ENCODE measurements at regions not wholly inside any gene's neighbourhood (a gene's known extent, or its start where the extent isn't known, plus 50 kb on each side); places are given as distances from the start of the nearest gene placed in this dataset.
"Not testable (repeated sequence)": the region's sequence is repeated elsewhere in the genome, so short reads cannot be mapped to it uniquely, and the experiment has no call there.

DNA sequence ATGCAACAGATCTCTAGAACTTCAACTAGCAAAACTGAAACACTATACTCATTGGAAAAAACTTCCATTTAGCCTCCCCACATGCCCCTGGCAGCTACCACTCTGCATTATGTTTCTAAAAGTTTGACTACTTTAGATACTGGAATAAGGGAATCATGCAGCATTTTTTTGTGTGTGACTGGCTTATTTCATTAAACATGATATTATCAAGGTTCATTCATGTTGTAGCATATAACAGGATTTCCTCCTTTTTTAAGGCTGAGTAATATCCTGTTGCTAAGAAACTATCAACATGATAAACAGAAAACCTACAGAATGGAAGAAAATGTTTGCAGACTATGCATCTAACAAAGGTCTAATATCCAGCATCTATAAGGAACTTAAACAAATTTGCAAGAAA is 597.9 kb downstream of the DMRTA1 start:
- ChIA-PET CTCF (no interaction called here), POLR2A (ENCODE audit: unreplicated experiment) (no interaction called here)
- Histone ChIP-seq H3K9me3 (ENCODE audit: control insufficient read depth, insufficient read depth, low read length) (no peaks in the 10 kb centered on the region), H2AK9ac (replicated peaks; ENCODE audit: low read depth, low read length, poor library complexity) (no peak overlapping the region), H3K14ac (replicated peaks; ENCODE audit: low read depth, low read length) (no peak overlapping the region), H3K23ac (ENCODE audit: low read depth, low read length) (no peak overlapping the region), H4K20me1 (ENCODE audit: insufficient read depth, low read length) (no peaks in the 10 kb centered on the region), H4K8ac (ENCODE audit: low read depth in 2 of 2, low read length in 2 of 2) (no peak overlapping the region), H3K18ac (ENCODE audit: low read depth, low read length) (no peak overlapping the region), H2BK120ac (ENCODE audit: low read depth, low read length) (no peak overlapping the region), H2BK5ac (ENCODE audit: low read depth, low read length, poor library complexity, severe bottlenecking) (no peak overlapping the region), H3K79me1 (ENCODE audit: low read depth in 1 of 2, low read length in 2 of 2) (no peaks in the 10 kb centered on the region), H3K9ac (ENCODE audit: low read depth, low read length) (no peak overlapping the region), H2BK15ac (ENCODE audit: low read depth, low read length) (no peak overlapping the region), H3K56ac (ENCODE audit: extremely low read depth, insufficient read depth, low read length) (no peak overlapping the region), H3K36me3 (ENCODE audit: control insufficient read depth, insufficient read depth, low read length) (no peaks in the 10 kb centered on the region), H3K4me2 (ENCODE audit: low read depth, low read length) (no peak overlapping the region), H2AK5ac (ENCODE audit: low read depth, low read length) (no peak overlapping the region), H3K4me3 (ENCODE audit: insufficient read depth, low read depth, low read length) (no peak overlapping the region), H3K27me3 (ENCODE audit: control insufficient read depth, insufficient read depth, low read length) (no peaks in the 10 kb centered on the region), H3K4me1 (ENCODE audit: control insufficient read depth, insufficient read depth, low read length) (no peaks in the 10 kb centered on the region), H3K4ac (ENCODE audit: low read depth, low read length) (no peak overlapping the region), H3K27ac (ENCODE audit: insufficient read depth, low read length) (no peak overlapping the region), H2BK20ac (ENCODE audit: low read depth, low read length) (no peak overlapping the region), H4K91ac (ENCODE audit: insufficient read depth, low read depth, low read length) (no peak overlapping the region), H3K9me1 (ENCODE audit: insufficient read depth, low read length) (no peaks in the 10 kb centered on the region), H4K5ac (ENCODE audit: low read depth, low read length) (no peak overlapping the region), H2AFZ (replicated peaks; ENCODE audit: low read length, poor library complexity) (no peak overlapping the region)
- no peak for TF ChIP-seq NFE2L2 (IDR thresholded peaks at IDR 0.05; ENCODE audit: low read depth, low read length)
- no peak for TF ChIP-seq SMC3 (IDR thresholded peaks at IDR 0.05; ENCODE audit: low read depth, low read length)
- TF ChIP-seq RCOR1 (IDR thresholded peaks at IDR 0.05; ENCODE audit: insufficient replicate concordance, low read length) = no peak
- TF ChIP-seq, protein P1, sequence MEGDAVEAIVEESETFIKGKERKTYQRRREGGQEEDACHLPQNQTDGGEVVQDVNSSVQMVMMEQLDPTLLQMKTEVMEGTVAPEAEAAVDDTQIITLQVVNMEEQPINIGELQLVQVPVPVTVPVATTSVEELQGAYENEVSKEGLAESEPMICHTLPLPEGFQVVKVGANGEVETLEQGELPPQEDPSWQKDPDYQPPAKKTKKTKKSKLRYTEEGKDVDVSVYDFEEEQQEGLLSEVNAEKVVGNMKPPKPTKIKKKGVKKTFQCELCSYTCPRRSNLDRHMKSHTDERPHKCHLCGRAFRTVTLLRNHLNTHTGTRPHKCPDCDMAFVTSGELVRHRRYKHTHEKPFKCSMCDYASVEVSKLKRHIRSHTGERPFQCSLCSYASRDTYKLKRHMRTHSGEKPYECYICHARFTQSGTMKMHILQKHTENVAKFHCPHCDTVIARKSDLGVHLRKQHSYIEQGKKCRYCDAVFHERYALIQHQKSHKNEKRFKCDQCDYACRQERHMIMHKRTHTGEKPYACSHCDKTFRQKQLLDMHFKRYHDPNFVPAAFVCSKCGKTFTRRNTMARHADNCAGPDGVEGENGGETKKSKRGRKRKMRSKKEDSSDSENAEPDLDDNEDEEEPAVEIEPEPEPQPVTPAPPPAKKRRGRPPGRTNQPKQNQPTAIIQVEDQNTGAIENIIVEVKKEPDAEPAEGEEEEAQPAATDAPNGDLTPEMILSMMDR (conservative IDR thresholded peaks at IDR 0.05; ENCODE audit: low read depth, low read length) = no peak
- peak; percentile 26 for DNase-seq
- BruUV-seq (replicated peaks) = no TSS peak
- dilution Hi-C loops (cut with HindIII; ENCODE audit: low sequenced_read_pairs, unreplicated experiment) = no loop called here
- intact Hi-C loops (cut with micrococcal nuclease) = loop anchor here (10.0 kb wide), 1 partner anchor 140 kb away; no protein-coding TSS in a partner anchor
- in situ Hi-C loops (cut with MboI; ENCODE audit: low sequenced_read_pairs) = no loop called here
- ATAC-seq (ENCODE audit: low read depth) = no peak

DNA sequence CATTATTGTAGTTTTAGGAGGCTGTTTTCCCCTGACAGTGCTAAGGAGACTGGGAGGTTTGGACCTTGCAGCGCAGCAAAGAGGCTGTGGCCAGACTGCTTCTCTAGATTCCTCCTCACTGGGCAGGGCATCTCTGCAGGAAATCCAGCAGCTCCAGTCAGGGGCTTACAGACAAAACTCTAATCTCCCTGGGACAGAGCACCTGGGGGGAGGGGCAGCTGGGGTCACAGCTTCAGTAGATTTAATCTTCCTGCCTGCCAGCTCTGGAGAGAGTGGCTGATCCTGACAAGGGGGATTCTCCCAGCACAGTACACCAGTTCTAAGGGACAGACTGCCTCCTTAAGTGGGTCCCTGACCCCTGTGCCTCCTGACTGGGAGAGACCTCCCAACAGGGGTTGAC is 599.4 kb downstream of the DMRTA1 start:
- intact Hi-C loops (cut with micrococcal nuclease) = loop anchor here (10.0 kb wide), 1 partner anchor 139 kb away; no protein-coding TSS in a partner anchor
- H3K14ac ChIP-seq (replicated peaks; ENCODE audit: low read depth, low read length); H2AK9ac ChIP-seq (replicated peaks; ENCODE audit: low read depth, low read length, poor library complexity); H3K27me3 ChIP-seq (ENCODE audit: control insufficient read depth, insufficient read depth, low read length); H4K20me1 ChIP-seq (ENCODE audit: insufficient read depth, low read length); H2BK5ac ChIP-seq (ENCODE audit: low read depth, low read length, poor library complexity, severe bottlenecking); H2BK120ac ChIP-seq (ENCODE audit: low read depth, low read length); H3K18ac ChIP-seq (ENCODE audit: low read depth, low read length); H3K27ac ChIP-seq (ENCODE audit: insufficient read depth, low read length); POLR2A ChIA-PET (ENCODE audit: unreplicated experiment); H2AFZ ChIP-seq (replicated peaks; ENCODE audit: low read length, poor library complexity); H2BK20ac ChIP-seq (ENCODE audit: low read depth, low read length); in situ Hi-C loops (cut with MboI; ENCODE audit: low sequenced_read_pairs); H3K4me2 ChIP-seq (ENCODE audit: low read depth, low read length); H3K56ac ChIP-seq (ENCODE audit: extremely low read depth, insufficient read depth, low read length); H3K4ac ChIP-seq (ENCODE audit: low read depth, low read length); H4K5ac ChIP-seq (ENCODE audit: low read depth, low read length); H4K8ac ChIP-seq (ENCODE audit: low read depth in 2 of 2, low read length in 2 of 2); H4K91ac ChIP-seq (ENCODE audit: insufficient read depth, low read depth, low read length); H3K4me3 ChIP-seq (ENCODE audit: insufficient read depth, low read depth, low read length); H2AK5ac ChIP-seq (ENCODE audit: low read depth, low read length); CTCF ChIA-PET; H2BK15ac ChIP-seq (ENCODE audit: low read depth, low read length); DNase-seq; H3K9me1 ChIP-seq (ENCODE audit: insufficient read depth, low read length); H3K4me1 ChIP-seq (ENCODE audit: control insufficient read depth, insufficient read depth, low read length); H3K79me1 ChIP-seq (ENCODE audit: low read depth in 1 of 2, low read length in 2 of 2); dilution Hi-C loops (cut with HindIII; ENCODE audit: low sequenced_read_pairs, unreplicated experiment); H3K9ac ChIP-seq (ENCODE audit: low read depth, low read length); BruUV-seq (replicated peaks); H3K36me3 ChIP-seq (ENCODE audit: control insufficient read depth, insufficient read depth, low read length); ATAC-seq (ENCODE audit: low read depth); H3K23ac ChIP-seq (ENCODE audit: low read depth, low read length); H3K9me3 ChIP-seq (ENCODE audit: control insufficient read depth, insufficient read depth, low read length): not testable (repeated sequence)
- no CpG with 5 or more reads among the region's 1 CpG for WGBS, 2 experiments (ENCODE audit: extremely low coverage in 2 of 2, insufficient read length in 1 of 2)

Measured in IMR-90 (cell line).